Sigmoid colon (tissue), 4 donors: ENCODE measurements at regions not wholly inside any gene's neighbourhood (a gene's known extent, or its start where the extent isn't known, plus 50 kb on each side); places are given as distances from the start of the nearest gene placed in this dataset.

Experiments used
- CTCF ChIP-seq, 4 experiments: fragments of 450-650 bp in 3 of 4; fragments of 200-600 bp in 1 of 4; IDR thresholded peaks; one replicate each; pipeline ENCODE4 v1.5.1; 2016 to 2019; ENCODE audit warnings: antibody characterized with exemption in 4 of 4, mild to moderate bottlenecking in 3 of 4, moderate library complexity in 2 of 4
- EP300 ChIP-seq, 4 donors: sonication (generic); formaldehyde crosslinking; IDR thresholded peaks; one replicate each; pipeline ENCODE4 v1.6.1; 2017; ENCODE audit warnings: antibody characterized with exemption in 4 of 4

GRCh38 chr9:16347886-16348285 lies 522.6 kb downstream of the BNC2 start:
- TF ChIP-seq EP300 (IDR thresholded peaks at IDR 0.05) (no peak), CTCF (IDR thresholded peaks at IDR 0.05) (no peak)
